ENCODE measurements at regions not wholly inside any gene's neighbourhood (a gene's known extent, or its start where the extent isn't known, plus 50 kb on each side); places are given as distances from the start of the nearest gene placed in this dataset.

DNA sequence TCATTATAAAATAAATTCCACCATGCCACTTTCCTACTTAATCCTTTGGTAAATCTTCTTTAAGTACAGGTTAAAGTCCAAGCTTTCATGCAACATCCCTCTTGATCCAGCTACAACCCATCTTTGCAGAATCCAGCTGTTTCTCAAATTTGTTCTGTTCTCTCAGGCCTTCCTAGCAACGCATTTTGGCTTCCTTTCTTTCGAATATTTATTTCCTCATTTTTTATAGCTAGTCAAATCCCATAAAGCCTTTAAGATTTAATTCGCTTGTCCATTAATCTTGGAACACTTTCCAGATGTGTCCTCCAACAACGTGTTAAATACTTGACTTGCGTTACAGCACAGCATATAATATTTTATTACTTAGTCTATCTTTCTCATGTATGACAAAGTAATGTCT, 600.1 kb upstream of the CHORDC1 start:
- Histone ChIP-seq H3K27ac (ENCODE audit: low read length) (no peak overlapping the region), H3K4me3 (ENCODE audit: low read depth in 2 of 2, low read length in 2 of 2) (no peak overlapping the region), H3K27me3 (ENCODE audit: control insufficient read depth, insufficient read depth, low read length) (no peaks in the 10 kb centered on the region), H3K36me3 (ENCODE audit: control insufficient read depth, insufficient read depth, low read length) (no peaks in the 10 kb centered on the region), H3K9me3 (ENCODE audit: control insufficient read depth, insufficient read depth, low read depth, low read length) (0 out of 2 replicates have a peak, but pooled peaks cover 5% of the 10 kb centered on the region), H3K4me1 (ENCODE audit: control insufficient read depth, insufficient read depth, low read length) (no peaks in the 10 kb centered on the region)
- BruUV-seq (replicated peaks): no TSS peak
- DNase-seq (ENCODE audit: low read depth, low spot score) (no peak), ATAC-seq (no peak)
- in situ Hi-C loops (cut with HindIII; ENCODE audit: low pct_unique_long_range_greater_than_20kb, low sequenced_read_pairs) (no loop called here), intact Hi-C loops (cut with micrococcal nuclease; ENCODE audit: unreplicated experiment) (no loop called here)
- TF ChIP-seq REST (IDR thresholded peaks at IDR 0.05; ENCODE audit: insufficient read depth in 1 of 2, low read depth in 2 of 2, low read length in 1 of 2) (no peak), POLR2AphosphoS5 (IDR thresholded peaks at IDR 0.05; ENCODE audit: low read depth, low read length) (no peak), TCF7L2 (IDR thresholded peaks at IDR 0.05; ENCODE audit: low read depth, low read length) (no peak), CTCF (IDR thresholded peaks at IDR 0.05) (no peak), SIN3A (IDR thresholded peaks at IDR 0.05; ENCODE audit: borderline replicate concordance, insufficient read depth, low read depth, low read length) (no peak)
- ChIA-PET POLR2A (no interaction called here), CTCF (no interaction called here)

- intact Hi-C loops (cut with micrococcal nuclease; ENCODE audit: unreplicated experiment): no loop called here
- POLR2A ChIA-PET: no interaction called here
- DNase-seq (ENCODE audit: low read depth, low spot score): no peak
Observed at GRCh38 chr11:90818196-90818745, 595.4 kb upstream of the CHORDC1 start.

GRCh38 chr11:90809581-90809980, 586.7 kb upstream of the CHORDC1 start:
- H3K4me1 ChIP-seq (ENCODE audit: control insufficient read depth, insufficient read depth, low read length): no peaks in the 10 kb centered on the region
- POLR2A ChIA-PET: no interaction called here
- no peak for ATAC-seq
- no peak for DNase-seq (ENCODE audit: low read depth, low spot score)
- intact Hi-C loops (cut with micrococcal nuclease; ENCODE audit: unreplicated experiment) (no loop called here), in situ Hi-C loops (cut with HindIII; ENCODE audit: low pct_unique_long_range_greater_than_20kb, low sequenced_read_pairs) (no loop called here)
- no peak for TF ChIP-seq TCF7L2 (IDR thresholded peaks at IDR 0.05; ENCODE audit: low read depth, low read length)
- H3K36me3 ChIP-seq (ENCODE audit: control insufficient read depth, insufficient read depth, low read length): no peaks in the 10 kb centered on the region
- CTCF ChIA-PET: no interaction called here
- no peak overlapping the region for H3K27ac ChIP-seq (ENCODE audit: low read length)
- no peaks in the 10 kb centered on the region for H3K27me3 ChIP-seq (ENCODE audit: control insufficient read depth, insufficient read depth, low read length)
- BruUV-seq (replicated peaks): no TSS peak
- no peaks in the 10 kb centered on the region for H3K9me3 ChIP-seq (ENCODE audit: control insufficient read depth, insufficient read depth, low read depth, low read length)
- no peak overlapping the region for H3K4me3 ChIP-seq (ENCODE audit: low read depth in 2 of 2, low read length in 2 of 2)

More at GRCh38 chr11:90818196-90818745, 595.4 kb upstream of the CHORDC1 start:
- CTCF ChIA-PET: no interaction called here
- Histone ChIP-seq H3K27ac (ENCODE audit: low read length) (no peak overlapping the region), H3K36me3 (ENCODE audit: control insufficient read depth, insufficient read depth, low read length) (no peaks in the 10 kb centered on the region), H3K4me3 (ENCODE audit: low read depth in 2 of 2, low read length in 2 of 2) (no peak overlapping the region), H3K9me3 (ENCODE audit: control insufficient read depth, insufficient read depth, low read depth, low read length) (no peaks in the 10 kb centered on the region), H3K27me3 (ENCODE audit: control insufficient read depth, insufficient read depth, low read length) (no peaks in the 10 kb centered on the region), H3K4me1 (ENCODE audit: control insufficient read depth, insufficient read depth, low read length) (no peaks in the 10 kb centered on the region)
- in situ Hi-C loops (cut with HindIII; ENCODE audit: low pct_unique_long_range_greater_than_20kb, low sequenced_read_pairs): no loop called here
- ATAC-seq: no peak
- TF ChIP-seq SIN3A (IDR thresholded peaks at IDR 0.05; ENCODE audit: borderline replicate concordance, insufficient read depth, low read depth, low read length): no peak
- BruUV-seq (replicated peaks): no TSS peak
